H9 (cell line): ENCODE measurements at regions not wholly inside any gene's neighbourhood (a gene's known extent, or its start where the extent isn't known, plus 50 kb on each side); places are given as distances from the start of the nearest gene placed in this dataset.

Experiments used
- DNase-seq: peaks from one replicate; pipeline ENCODE4 v3.0.0-alpha.2; 2017
- H2AFZ ChIP-seq: one replicate; pipeline ENCODE4 v1.6.1; 2013; ENCODE audit warnings: mild to moderate bottlenecking, low read length, control low read depth, moderate library complexity
- H2AK5ac ChIP-seq: 2 replicates; pipeline ENCODE4 v1.6.1; 2013; ENCODE audit warnings: low read length, control low read depth, mixed read lengths; ENCODE audit not compliant: insufficient read length
- H2BK120ac ChIP-seq: one replicate; pipeline ENCODE4 v1.6.1; 2013; ENCODE audit warnings: low read depth, mild to moderate bottlenecking, low read length, control low read depth, inconsistent platforms; ENCODE audit not compliant: poor library complexity, severe bottlenecking
- H2BK12ac ChIP-seq: 2 replicates; pipeline ENCODE4 v1.6.1; 2013; ENCODE audit warnings: low read length, control low read depth, mixed read lengths, low read depth; ENCODE audit not compliant: insufficient read length
- H2BK15ac ChIP-seq: 2 replicates; pipeline ENCODE4 v1.6.1; 2013; ENCODE audit warnings: low read depth, low read length, control low read depth
- H2BK20ac ChIP-seq: one replicate; pipeline ENCODE4 v1.6.1; 2013; ENCODE audit warnings: low read depth, mild to moderate bottlenecking, low read length, control low read depth, inconsistent platforms; ENCODE audit not compliant: poor library complexity, severe bottlenecking
- H2BK5ac ChIP-seq: 2 replicates; pipeline ENCODE4 v1.6.1; 2013; ENCODE audit warnings: low read length, control low read depth, mixed read lengths; ENCODE audit not compliant: insufficient read length
- H3K14ac ChIP-seq: 2 replicates; pipeline ENCODE4 v1.6.1; 2013; ENCODE audit warnings: low read length, control low read depth; ENCODE audit not compliant: insufficient read depth
- H3K18ac ChIP-seq: 2 replicates; pipeline ENCODE4 v1.6.1; 2013; ENCODE audit warnings: low read depth, mild to moderate bottlenecking, mixed read lengths, low read length, control low read depth; ENCODE audit not compliant: insufficient read length
- H3K23ac ChIP-seq: 2 replicates; pipeline ENCODE4 v1.6.1; 2013; ENCODE audit warnings: low read length, control low read depth, mixed read lengths, low read depth; ENCODE audit not compliant: insufficient read length
- H3K23me2 ChIP-seq: 2 replicates; pipeline ENCODE4 v1.6.1; 2013; ENCODE audit warnings: low read depth, mild to moderate bottlenecking, mixed read lengths, low read length, control low read depth; ENCODE audit not compliant: insufficient read length, poor library complexity, severe bottlenecking
- H3K27ac ChIP-seq: 2 replicates; pipeline ENCODE4 v1.5.1; 2013; ENCODE audit warnings: low read length, control low read depth, mixed read lengths, low read depth; ENCODE audit not compliant: insufficient read length
- H3K27me3 ChIP-seq: 2 replicates; pipeline ENCODE4 v1.6.1; 2013; ENCODE audit warnings: low read length, control low read depth, inconsistent platforms; ENCODE audit not compliant: insufficient read depth
- H3K4ac ChIP-seq: 2 replicates; pipeline ENCODE4 v1.6.1; 2013; ENCODE audit warnings: low read depth, mild to moderate bottlenecking, control low read depth, inconsistent platforms, low read length, moderate library complexity
- H3K4me1 ChIP-seq: 2 replicates; pipeline ENCODE4 v1.6.1; 2013; ENCODE audit warnings: low read length, control low read depth, inconsistent platforms; ENCODE audit not compliant: insufficient read depth
- H3K4me2 ChIP-seq: 2 replicates; pipeline ENCODE4 v1.6.1; 2013; ENCODE audit warnings: low read length, control low read depth, mixed read lengths; ENCODE audit not compliant: insufficient read length, insufficient read depth
- H3K56ac ChIP-seq: 2 replicates; pipeline ENCODE4 v1.6.1; 2013; ENCODE audit warnings: low read depth, mild to moderate bottlenecking, mixed read lengths, low read length, control low read depth; ENCODE audit not compliant: insufficient read length
- H3K79me1 ChIP-seq: 2 replicates; pipeline ENCODE4 v1.6.1; 2013; ENCODE audit warnings: low read depth, mild to moderate bottlenecking, moderate library complexity, low read length, control low read depth, inconsistent platforms; ENCODE audit not compliant: insufficient read depth, poor library complexity, severe bottlenecking
- H3K79me2 ChIP-seq: 2 replicates; pipeline ENCODE4 v1.6.1; 2013; ENCODE audit warnings: low read length, control low read depth, inconsistent platforms; ENCODE audit not compliant: insufficient read depth
- H3K9ac ChIP-seq: 2 replicates; pipeline ENCODE4 v1.6.1; 2013; ENCODE audit warnings: low read length, control low read depth, mixed read lengths; ENCODE audit not compliant: insufficient read length; ENCODE audit errors: extremely low read depth
- H3K9me3 ChIP-seq: one replicate; pipeline ENCODE4 v1.6.1; 2013; ENCODE audit warnings: low read depth, low read length, inconsistent platforms; ENCODE audit not compliant: control insufficient read depth
- H3T11ph ChIP-seq: one replicate; pipeline ENCODE4 v1.6.1; 2013; ENCODE audit warnings: mild to moderate bottlenecking, low read length, control low read depth, inconsistent platforms
- H4K20me1 ChIP-seq: one replicate; pipeline ENCODE4 v1.6.1; 2013; ENCODE audit not compliant: control insufficient read depth, insufficient read length, insufficient read depth
- H4K5ac ChIP-seq: 2 replicates; pipeline ENCODE4 v1.6.1; 2013; ENCODE audit warnings: low read depth, mild to moderate bottlenecking, mixed read lengths, low read length, control low read depth; ENCODE audit not compliant: insufficient read length
- H4K8ac ChIP-seq: replicated peaks from 2 replicates; pipeline ENCODE4 v1.6.1; 2013; ENCODE audit warnings: low read length, control low read depth, mixed read lengths, low read depth; ENCODE audit not compliant: insufficient read length
- H4K91ac ChIP-seq: 2 replicates; pipeline ENCODE4 v1.6.1; 2013; ENCODE audit warnings: low read depth, mild to moderate bottlenecking, moderate library complexity, mixed read lengths, low read length, control low read depth; ENCODE audit not compliant: insufficient read length
- H3K27ac Mint-ChIP-seq, 3 experiments: 2 replicates in 2 of 3; 3 replicates in 1 of 3; pipeline ENCODE4 v1.8.0; 2020 to 2021; ENCODE audit warnings: mixed read lengths in 3 of 3, mild to moderate bottlenecking in 1 of 3, moderate library complexity in 1 of 3
- H3K27me3 Mint-ChIP-seq: 2 replicates; pipeline ENCODE4 v1.8.0; 2021; ENCODE audit warnings: low read depth, mild to moderate bottlenecking, moderate library complexity, mixed read lengths
- H3K36me3 Mint-ChIP-seq, 3 experiments: 2 replicates in 2 of 3; 3 replicates in 1 of 3; pipeline ENCODE4 v1.8.0; 2020 to 2021; ENCODE audit warnings: low read depth in 3 of 3, mixed read lengths in 3 of 3; ENCODE audit not compliant: insufficient read depth in 1 of 3
- H3K4me1 Mint-ChIP-seq, 2 experiments: 2 replicates each; pipeline ENCODE4 v1.8.0; 2020; ENCODE audit warnings: mixed read lengths in 2 of 2
- H3K4me3 Mint-ChIP-seq, 2 experiments: 2 replicates in 1 of 2; 3 replicates in 1 of 2; pipeline ENCODE4 v1.8.0; 2020 to 2021; ENCODE audit warnings: mild to moderate bottlenecking in 2 of 2, mixed read lengths in 2 of 2, moderate library complexity in 1 of 2
- H3K9me3 Mint-ChIP-seq, 2 experiments: 2 replicates in 1 of 2; 3 replicates in 1 of 2; pipeline ENCODE4 v1.8.0; 2020; ENCODE audit warnings: mild to moderate bottlenecking in 2 of 2, mixed read lengths in 2 of 2, moderate library complexity in 1 of 2
- CTCF ChIP-seq: fragments of 200-600 bp; sonication (generic); conservative IDR thresholded peaks from 3 replicates; pipeline ENCODE4 v1.8.0; 2021; ENCODE audit warnings: antibody characterized with exemption, mild to moderate bottlenecking
- WGBS: extraction: QIAGEN DNeasy Blood & Tissue Kit; methylation state at CpG from one replicate; pipeline ENCODE4 v1.1.7; 2013; ENCODE audit warnings: missing lambda C conversion rate, low lambda C conversion rate, mixed read lengths; ENCODE audit not compliant: insufficient read length; ENCODE audit errors: extremely low coverage; 5-methylcytosine and 5-hydroxymethylcytosine counted together

GRCh38 chr2:195505701-195506100 lies 151.3 kb upstream of the SLC39A10 start:
- H4K8ac ChIP-seq: no peak overlapping the region

More at GRCh38 chr2:195505701-195506100, 151.3 kb upstream of the SLC39A10 start:
- no peak overlapping the region for H2AFZ ChIP-seq
- H2BK12ac ChIP-seq: no peak overlapping the region
- H3K79me1 ChIP-seq: no peaks in the 10 kb centered on the region
- no peak overlapping the region for H3K56ac ChIP-seq
- H3T11ph ChIP-seq: no peak overlapping the region
- WGBS: no CpG with 5 or more reads among the region's 2 CpGs
- no peak overlapping the region for H2BK20ac ChIP-seq
- TF ChIP-seq CTCF: no peak
- DNase-seq: no peak
- no peaks in the 10 kb centered on the region for H3K23me2 ChIP-seq
- Mint-ChIP-seq H3K27ac (no peak overlapping the region), H3K9me3 (peaks cover 2 to 5% of the 10 kb centered on the region in 2 experiments; a peak in 3 of 5 replicates), H3K27me3 (no peaks in the 10 kb centered on the region), H3K4me1 (no peaks in the 10 kb centered on the region), H3K36me3 (peaks cover 0 to 7% (median 0%) of the 10 kb centered on the region in 3 experiments; a peak in 3 of 7 replicates), H3K4me3 (no peak overlapping the region)
- no peak overlapping the region for H2BK15ac ChIP-seq
- no peak overlapping the region for H2BK120ac ChIP-seq
- H3K4ac ChIP-seq: no peak overlapping the region
- no peak overlapping the region for H3K14ac ChIP-seq
- no peak overlapping the region for H2AK5ac ChIP-seq
- H3K79me2 ChIP-seq: no peaks in the 10 kb centered on the region
- no peaks in the 10 kb centered on the region for H3K9me3 ChIP-seq
- H4K20me1 ChIP-seq: no peaks in the 10 kb centered on the region
- no peak overlapping the region for H4K5ac ChIP-seq
- no peak overlapping the region for H4K91ac ChIP-seq
- H3K9ac ChIP-seq: no peak overlapping the region
- no peak overlapping the region for H3K4me2 ChIP-seq
- H3K23ac ChIP-seq: no peak overlapping the region
- H3K27me3 ChIP-seq: no peaks in the 10 kb centered on the region
- no peak overlapping the region for H2BK5ac ChIP-seq
- H3K18ac ChIP-seq: no peak overlapping the region
- H3K27ac ChIP-seq: no peak overlapping the region
- H3K4me1 ChIP-seq: no peaks in the 10 kb centered on the region
